Esophagus muscularis mucosa (tissue), 4 donors: ENCODE measurements at regions not wholly inside any gene's neighbourhood (a gene's known extent, or its start where the extent isn't known, plus 50 kb on each side); places are given as distances from the start of the nearest gene placed in this dataset.

Experiments
- DNase-seq: peaks from one replicate; pipeline ENCODE4 v3.0.0-alpha.2; 2017; ENCODE audit errors: extremely low spot score
- H3K27ac ChIP-seq, 4 donors: fragments of 200-600 bp; sonication (generic); replicated peaks in 1 of 4; 1 replicate in 3 of 4; 2 replicates in 1 of 4; pipeline ENCODE4 v1.5.1; 2016 to 2019; ENCODE audit warnings: mild to moderate bottlenecking in 1 of 4
- H3K27me3 ChIP-seq, 4 donors: fragments of 200-600 bp; sonication (generic); one replicate each; pipeline versions ENCODE4 v1.5.1 to v1.6.0; 2016 to 2019
- H3K36me3 ChIP-seq, 4 donors: fragments of 200-600 bp; sonication (generic); one replicate each; pipeline ENCODE4 v1.5.1; 2016 to 2019
- H3K4me1 ChIP-seq, 4 donors: fragments of 200-600 bp; sonication (generic); one replicate each; pipeline ENCODE4 v1.5.1; 2016 to 2019
- H3K4me3 ChIP-seq, 4 donors: fragments of 200-600 bp; sonication (generic); 1 replicate in 2 of 4; 2 replicates in 2 of 4; pipeline ENCODE4 v1.5.1; 2016 to 2019; ENCODE audit warnings: mild to moderate bottlenecking in 4 of 4, moderate library complexity in 1 of 4
- H3K9me3 ChIP-seq, 4 donors: fragments of 200-600 bp; sonication (generic); 1 replicate in 3 of 4; 2 replicates in 1 of 4; pipeline ENCODE4 v1.5.1; 2016 to 2019
- CTCF ChIP-seq, 3 experiments: fragments of 200-600 bp in 2 of 3; fragments of 450-650 bp in 1 of 3; sonication (generic) in 2 of 3; IDR thresholded peaks; one replicate each; pipeline ENCODE4 v1.5.1; 2017 to 2019; ENCODE audit warnings: antibody characterized with exemption in 3 of 3, mild to moderate bottlenecking in 2 of 3, moderate library complexity in 1 of 3
- EP300 ChIP-seq: sonication (generic); formaldehyde crosslinking; IDR thresholded peaks from one replicate; pipeline ENCODE4 v1.6.1; 2017; ENCODE audit warnings: antibody characterized with exemption
- POLR2A ChIP-seq: fragments of 450-650 bp; IDR thresholded peaks from one replicate; pipeline ENCODE4 v1.6.1; 2017; ENCODE audit warnings: antibody characterized with exemption, moderate library complexity, mild to moderate bottlenecking, low read depth
- POLR2AphosphoS5 ChIP-seq, 2 donors: sonication (generic); formaldehyde crosslinking; IDR thresholded peaks; one replicate each; pipeline ENCODE4 v1.6.1; 2017; ENCODE audit warnings: antibody characterized with exemption in 2 of 2
- WGBS: methylation state at CpG from one replicate; pipeline ENCODE4 v1.1.5; 2018; 5-methylcytosine and 5-hydroxymethylcytosine counted together
- intact Hi-C: fragments of 100-400 bp; cut with DNase I; formaldehyde crosslinking; loops from one replicate; pipeline ENCODE4 v1.15.1; 2023

- intact Hi-C loops: no loop called here
- no peaks in the 10 kb centered on the region for H3K36me3 ChIP-seq
- 84% methylated on average over 1 of the region's 1 CpG for WGBS
These were observed 61.0 kb upstream of the LRRC7 start for GRCh38 chr1:69506721-69507120.

DNA sequence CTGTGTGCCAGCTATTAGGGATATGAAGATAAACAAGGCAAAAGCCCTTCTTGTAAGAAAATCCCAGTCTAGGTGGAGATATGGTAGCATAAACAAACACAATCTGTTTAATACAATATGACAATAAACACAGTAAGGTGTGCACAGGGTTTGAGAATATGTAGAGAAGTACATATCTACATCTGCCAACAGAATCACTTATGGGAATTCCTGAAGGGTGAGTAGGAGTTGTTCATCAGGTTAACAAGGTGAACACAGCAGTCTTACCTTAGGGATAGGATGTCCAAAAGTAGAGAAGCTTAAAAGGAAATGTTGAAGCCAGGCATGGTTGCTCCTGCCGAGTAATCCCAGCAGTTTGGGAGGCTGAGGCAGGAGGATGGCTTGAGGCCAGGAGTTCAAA lies 57.7 kb upstream of the LRRC7 start:
- Histone ChIP-seq H3K27me3 (no peaks in the 10 kb centered on the region), H3K9me3 (no peaks in the 10 kb centered on the region), H3K4me1 (no peaks in the 10 kb centered on the region), H3K36me3 (no peaks in the 10 kb centered on the region), H3K27ac (no peak overlapping the region), H3K4me3 (no peak overlapping the region)
- 86% methylated on average over 1 of the region's 1 CpG for WGBS
- TF ChIP-seq EP300 (no peak), POLR2AphosphoS5 (IDR thresholded peaks at IDR 0.05) (no peak), POLR2A (no peak), CTCF (IDR thresholded peaks at IDR 0.05) (no peak)
- intact Hi-C loops: no loop called here
- DNase-seq: no peak

More at GRCh38 chr1:69506721-69507120, 61.0 kb upstream of the LRRC7 start:
- no peak for TF ChIP-seq POLR2AphosphoS5 (IDR thresholded peaks at IDR 0.05)
- no peak for TF ChIP-seq CTCF (IDR thresholded peaks at IDR 0.05)
- no peak for TF ChIP-seq EP300
- no peak for TF ChIP-seq POLR2A
- no peak overlapping the region for H3K4me3 ChIP-seq
- H3K27ac ChIP-seq: no peak overlapping the region
- no peaks in the 10 kb centered on the region for H3K27me3 ChIP-seq
- no peak for DNase-seq
- H3K9me3 ChIP-seq: no peaks in the 10 kb centered on the region
- H3K4me1 ChIP-seq: no peaks in the 10 kb centered on the region

DNA sequence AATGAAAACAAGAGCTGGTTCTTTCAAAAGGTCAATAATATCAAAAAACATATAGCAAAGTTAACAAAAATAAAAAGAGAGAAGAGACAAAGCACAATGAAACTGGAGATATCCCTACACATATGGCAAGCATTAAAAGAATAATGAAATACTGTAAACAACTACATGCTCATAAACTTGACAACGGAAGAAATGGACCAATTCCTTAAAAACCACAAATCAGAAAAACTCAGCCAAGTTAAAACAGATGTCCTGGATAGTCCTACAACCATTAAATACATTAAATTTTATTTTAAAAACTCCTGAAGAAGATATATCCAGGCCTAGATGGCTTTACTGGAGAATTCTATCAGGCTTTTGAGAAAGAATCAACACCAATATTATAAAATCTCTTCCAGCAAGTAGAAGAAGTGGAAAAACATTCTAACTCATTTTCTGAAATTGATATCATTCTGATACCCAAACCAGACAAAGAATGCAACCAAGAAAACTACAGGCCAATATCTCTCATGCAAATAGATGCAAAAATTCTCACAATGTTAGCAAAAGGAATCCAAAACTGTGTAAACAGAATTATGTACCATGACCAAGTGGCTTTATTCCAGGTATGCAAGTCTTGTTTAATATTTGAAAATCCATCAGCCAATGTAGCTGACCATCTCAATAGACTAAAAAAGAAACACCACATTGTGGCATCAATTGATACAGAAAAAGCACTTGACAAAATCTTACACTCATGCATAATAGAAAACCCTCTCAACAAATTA lies 56.1 kb upstream of the LRRC7 start:
- Histone ChIP-seq H3K27ac (no peak overlapping the region), H3K27me3 (no peaks in the 10 kb centered on the region), H3K36me3 (no peaks in the 10 kb centered on the region), H3K4me3 (no peak overlapping the region), H3K9me3 (no peaks in the 10 kb centered on the region), H3K4me1 (no peaks in the 10 kb centered on the region)
- WGBS: 75% methylated on average over 1 of the region's 1 CpG
- TF ChIP-seq POLR2A: no peak
- TF ChIP-seq EP300: no peak
- no peak for TF ChIP-seq POLR2AphosphoS5 (IDR thresholded peaks at IDR 0.05)
- no peak for TF ChIP-seq CTCF (IDR thresholded peaks at IDR 0.05)
- intact Hi-C loops: no loop called here
- DNase-seq: no peak

DNA sequence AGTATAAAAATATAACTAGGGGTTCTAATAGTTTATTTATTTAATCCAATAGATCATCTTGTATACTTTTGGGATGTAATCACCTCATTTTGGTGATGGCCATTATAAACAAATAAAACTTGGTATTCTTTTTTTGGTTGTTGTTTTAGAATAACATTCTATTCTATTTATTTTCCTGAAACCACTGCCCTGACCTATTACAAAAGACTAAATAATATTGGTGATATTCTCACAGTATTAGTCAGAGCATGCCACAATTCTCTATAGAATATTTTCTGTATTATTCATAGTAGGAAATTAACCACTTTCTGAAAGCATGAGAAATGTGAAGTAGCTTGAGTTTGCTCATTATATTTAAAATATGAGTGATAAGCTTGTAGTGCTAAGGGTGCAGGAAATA lies 54.1 kb upstream of the LRRC7 start:
- no peak overlapping the region for H3K27ac ChIP-seq
- no peaks in the 10 kb centered on the region for H3K27me3 ChIP-seq
- H3K36me3 ChIP-seq: no peaks in the 10 kb centered on the region
- no peak overlapping the region for H3K4me3 ChIP-seq
- no peak for DNase-seq
- intact Hi-C loops: no loop called here
- H3K4me1 ChIP-seq: no peaks in the 10 kb centered on the region
- no peaks in the 10 kb centered on the region for H3K9me3 ChIP-seq
- TF ChIP-seq CTCF (IDR thresholded peaks at IDR 0.05) (no peak), POLR2AphosphoS5 (IDR thresholded peaks at IDR 0.05) (no peak), POLR2A (no peak), EP300 (no peak)
